ENCODE measurements at regions not wholly inside any gene's neighbourhood (a gene's known extent, or its start where the extent isn't known, plus 50 kb on each side); places are given as distances from the start of the nearest gene placed in this dataset.
"Not testable (repeated sequence)": the region's sequence is repeated elsewhere in the genome, so short reads cannot be mapped to it uniquely, and the experiment has no call there.

GRCh38 chr5:112049738-112050137 is 292.7 kb upstream of the NREP start:
- DNase-seq (ENCODE audit: low read depth) = no peak
- in situ Hi-C loops (cut with HindIII; ENCODE audit: low pct_unique_long_range_greater_than_20kb, low sequenced_read_pairs) = no loop called here

GRCh38 chr5:112036206-112036605 is 279.2 kb upstream of the NREP start:
- in situ Hi-C loops (cut with HindIII; ENCODE audit: low pct_unique_long_range_greater_than_20kb, low sequenced_read_pairs) = no loop called here
- no peak for DNase-seq (ENCODE audit: low read depth)

GRCh38 chr5:112034421-112034979 is 277.5 kb upstream of the NREP start:
- in situ Hi-C loops (cut with HindIII; ENCODE audit: low pct_unique_long_range_greater_than_20kb, low sequenced_read_pairs) = no loop called here
- no peak for DNase-seq (ENCODE audit: low read depth)

DNA sequence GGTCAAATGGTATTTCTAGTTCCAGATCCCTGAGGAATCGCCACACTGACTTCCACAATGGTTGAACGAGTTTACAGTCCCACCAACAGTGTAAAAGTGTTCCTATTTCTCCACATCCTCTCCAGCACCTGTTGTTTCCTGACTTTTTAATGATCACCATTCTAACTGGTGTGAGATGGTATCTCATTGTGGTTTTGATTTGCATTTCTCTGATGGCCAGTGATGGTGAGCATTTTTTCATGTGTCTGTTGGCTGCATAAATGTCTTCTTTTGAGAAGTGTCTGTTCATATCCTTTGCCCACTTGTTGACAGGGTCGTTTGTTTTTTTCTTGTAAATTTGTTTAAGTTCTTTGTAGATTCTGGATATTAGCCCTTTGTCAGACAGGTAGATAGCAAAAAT is 269.9 kb upstream of the NREP start:
- in situ Hi-C loops (cut with HindIII; ENCODE audit: low pct_unique_long_range_greater_than_20kb, low sequenced_read_pairs); DNase-seq (ENCODE audit: low read depth): not testable (repeated sequence)

DNA sequence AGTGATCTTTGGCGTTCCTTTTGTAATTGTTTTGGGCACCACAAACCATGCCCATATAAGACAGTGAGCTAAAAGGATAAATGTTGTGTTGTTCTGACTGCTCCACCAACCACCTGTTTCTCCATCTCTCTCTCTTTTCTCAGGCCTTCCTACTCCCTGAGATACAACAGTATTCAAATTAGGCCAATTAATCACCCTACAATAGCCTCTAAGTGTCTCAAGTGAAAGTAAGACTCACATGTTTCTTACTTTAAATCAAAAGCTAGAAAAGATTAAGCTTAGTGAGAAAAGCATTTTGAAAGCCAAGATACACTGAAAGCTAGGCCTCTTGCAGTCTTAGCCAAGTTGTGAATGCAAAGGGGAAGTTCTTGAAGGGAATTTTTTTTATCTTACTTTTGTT is 268.8 kb upstream of the NREP start:
- no peak for DNase-seq (ENCODE audit: low read depth)
- in situ Hi-C loops (cut with HindIII; ENCODE audit: low pct_unique_long_range_greater_than_20kb, low sequenced_read_pairs) = no loop called here

DNA sequence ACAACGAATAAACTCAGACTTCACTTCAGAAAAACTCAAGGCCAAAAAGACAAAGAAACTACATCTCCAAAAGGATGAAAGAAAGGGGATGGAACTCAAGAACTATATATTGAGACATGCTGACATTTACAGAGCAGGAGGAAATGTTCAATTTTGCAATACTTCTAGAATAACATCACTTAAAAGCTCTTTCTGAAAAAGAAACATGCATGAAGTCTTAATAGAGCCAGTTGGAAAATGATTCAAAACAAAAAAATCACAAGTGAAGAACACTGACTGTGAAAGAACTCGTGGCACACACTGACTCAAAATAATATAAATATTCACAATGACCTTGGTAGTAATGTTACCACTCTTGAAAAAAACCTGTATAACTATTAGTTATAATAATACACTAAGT is 267.8 kb upstream of the NREP start:
- in situ Hi-C loops (cut with HindIII; ENCODE audit: low pct_unique_long_range_greater_than_20kb, low sequenced_read_pairs) = no loop called here
- no peak for DNase-seq (ENCODE audit: low read depth)

GRCh38 chr5:112024221-112024620 is 267.2 kb upstream of the NREP start:
- DNase-seq (ENCODE audit: low read depth) = no peak
- in situ Hi-C loops (cut with HindIII; ENCODE audit: low pct_unique_long_range_greater_than_20kb, low sequenced_read_pairs) = no loop called here

DNA sequence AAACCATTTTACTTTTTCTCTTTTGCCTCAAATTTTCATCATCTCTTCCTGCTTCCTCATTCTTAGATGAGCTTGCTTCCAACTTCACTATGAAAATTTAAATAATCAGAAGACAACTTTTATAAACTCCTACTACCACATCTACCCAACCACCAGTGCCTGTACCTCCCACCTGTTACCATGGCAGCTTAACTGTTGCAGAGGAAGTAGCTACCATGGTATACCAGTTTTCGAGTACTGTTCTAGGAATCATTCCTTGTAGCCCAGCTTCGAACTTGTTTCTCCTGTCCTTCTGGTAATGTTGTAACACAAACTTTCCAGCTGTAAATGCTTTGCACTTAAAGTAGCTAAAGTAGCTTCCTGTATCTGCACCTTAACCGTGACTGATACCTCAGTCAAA is 266.8 kb upstream of the NREP start:
- in situ Hi-C loops (cut with HindIII; ENCODE audit: low pct_unique_long_range_greater_than_20kb, low sequenced_read_pairs) = no loop called here
- no peak for DNase-seq (ENCODE audit: low read depth)

GRCh38 chr5:112018846-112019245 is 261.9 kb upstream of the NREP start:
- in situ Hi-C loops (cut with HindIII; ENCODE audit: low pct_unique_long_range_greater_than_20kb, low sequenced_read_pairs) = no loop called here

DNA sequence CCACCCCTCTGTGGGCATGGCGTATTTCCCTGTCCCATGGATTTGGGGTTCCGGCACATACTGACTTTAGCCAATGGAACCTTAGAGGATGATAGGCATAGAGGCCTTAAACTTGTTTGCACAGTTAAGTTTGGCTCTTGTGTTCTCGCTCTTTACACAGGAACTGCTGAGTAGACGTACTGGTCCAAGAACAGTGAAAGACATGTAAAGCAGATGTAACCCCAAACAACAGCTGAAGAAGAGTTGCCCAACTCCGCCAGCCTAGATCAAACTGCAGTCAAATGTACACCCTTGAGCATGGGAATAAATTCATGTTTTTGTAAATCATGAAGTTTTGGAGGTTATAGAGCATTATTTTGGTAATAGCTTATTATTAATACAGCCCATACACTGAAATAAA is 260.0 kb upstream of the NREP start:
- DNase-seq (ENCODE audit: low read depth) = no peak
- in situ Hi-C loops (cut with HindIII; ENCODE audit: low pct_unique_long_range_greater_than_20kb, low sequenced_read_pairs) = no loop called here

More at GRCh38 chr5:112018846-112019245, 261.9 kb upstream of the NREP start:
- no peak for DNase-seq (ENCODE audit: low read depth)

GRCh38 chr5:112014783-112015395 is 257.9 kb upstream of the NREP start:
- in situ Hi-C loops (cut with HindIII; ENCODE audit: low pct_unique_long_range_greater_than_20kb, low sequenced_read_pairs) = no loop called here

DNA sequence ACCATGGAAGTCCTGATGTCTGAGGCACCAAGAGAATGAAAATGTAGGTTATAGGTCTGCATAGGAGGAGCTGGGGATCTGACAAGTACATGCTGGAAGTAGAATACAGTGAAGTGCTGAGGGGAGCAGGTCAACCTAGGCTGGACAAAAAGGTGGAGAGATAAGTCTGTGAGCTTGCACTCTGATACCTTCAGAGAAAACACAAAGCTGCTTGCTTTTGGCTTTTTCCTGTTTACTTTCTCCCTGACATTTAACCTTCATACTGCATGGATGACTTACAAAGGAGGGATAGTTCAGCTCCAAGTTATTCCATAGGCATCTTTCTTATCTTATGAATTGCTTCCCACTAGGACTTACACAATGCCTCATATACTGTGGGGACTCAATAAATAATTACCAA is 256.7 kb upstream of the NREP start:
- DNase-seq (ENCODE audit: low read depth) = no peak
- in situ Hi-C loops (cut with HindIII; ENCODE audit: low pct_unique_long_range_greater_than_20kb, low sequenced_read_pairs) = no loop called here

More at GRCh38 chr5:112014783-112015395, 257.9 kb upstream of the NREP start:
- DNase-seq (ENCODE audit: low read depth) = no peak

- in situ Hi-C loops (cut with HindIII; ENCODE audit: low pct_unique_long_range_greater_than_20kb, low sequenced_read_pairs) = no loop called here
- no peak for DNase-seq (ENCODE audit: low read depth)
Measured at GRCh38 chr5:112012104-112012503, 255.1 kb upstream of the NREP start.

DNA sequence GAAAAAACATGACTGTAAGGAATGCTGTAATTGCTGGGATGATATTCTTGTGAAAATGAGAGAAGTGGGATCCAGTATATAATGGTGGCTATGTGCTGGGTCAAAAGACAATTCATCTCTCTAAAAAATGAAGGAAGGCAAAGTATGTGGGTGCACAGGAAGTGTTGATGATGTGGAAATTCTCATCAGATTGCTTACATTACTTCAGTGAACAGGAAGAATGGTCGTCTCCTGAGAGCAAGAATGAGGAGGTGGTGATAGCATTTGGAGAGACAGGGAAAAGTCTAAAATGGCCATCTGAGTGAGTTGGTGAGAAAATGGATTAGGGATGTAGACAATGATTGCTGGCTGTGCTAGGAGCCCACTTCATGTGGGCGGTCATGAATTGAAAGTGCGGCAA is 253.5 kb upstream of the NREP start:
- DNase-seq (ENCODE audit: low read depth) = no peak
- in situ Hi-C loops (cut with HindIII; ENCODE audit: low pct_unique_long_range_greater_than_20kb, low sequenced_read_pairs) = no loop called here

DNA sequence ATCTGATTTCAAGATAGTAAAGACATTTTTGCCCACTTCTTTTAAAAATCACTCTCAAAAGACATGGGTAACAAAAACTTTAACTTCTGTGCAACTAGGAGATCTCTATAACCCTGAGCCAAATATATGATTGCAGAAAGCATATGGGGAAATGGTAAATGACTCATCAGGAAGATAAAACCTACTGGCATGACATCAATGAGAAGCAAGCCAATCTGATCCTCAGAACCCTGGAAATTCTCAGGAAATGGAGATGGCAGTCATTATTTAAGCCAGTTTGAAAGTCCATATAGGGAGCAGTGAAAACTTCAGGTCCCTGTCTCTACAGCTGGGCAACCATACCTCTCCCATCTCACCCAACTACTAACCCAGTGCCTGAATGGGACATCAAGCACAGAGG is 249.7 kb upstream of the NREP start:
- DNase-seq (ENCODE audit: low read depth) = no peak
- in situ Hi-C loops (cut with HindIII; ENCODE audit: low pct_unique_long_range_greater_than_20kb, low sequenced_read_pairs) = no loop called here

DNA sequence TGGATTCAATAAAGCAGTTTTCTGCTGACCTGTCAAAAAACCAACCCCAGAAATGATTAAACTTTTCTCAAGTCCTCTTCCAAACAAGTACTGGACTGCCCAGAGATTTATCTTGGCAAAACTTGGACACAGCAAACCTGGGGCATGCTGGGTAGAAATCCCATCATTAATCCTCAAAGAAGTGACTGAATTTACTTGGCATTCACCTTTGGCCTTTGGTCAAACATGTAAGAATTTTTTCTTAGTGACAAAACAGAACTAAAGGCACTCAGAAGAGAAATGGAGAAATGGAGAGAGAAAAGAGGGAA is 248.6 kb upstream of the NREP start:
- in situ Hi-C loops (cut with HindIII; ENCODE audit: low pct_unique_long_range_greater_than_20kb, low sequenced_read_pairs) = no loop called here

DNA sequence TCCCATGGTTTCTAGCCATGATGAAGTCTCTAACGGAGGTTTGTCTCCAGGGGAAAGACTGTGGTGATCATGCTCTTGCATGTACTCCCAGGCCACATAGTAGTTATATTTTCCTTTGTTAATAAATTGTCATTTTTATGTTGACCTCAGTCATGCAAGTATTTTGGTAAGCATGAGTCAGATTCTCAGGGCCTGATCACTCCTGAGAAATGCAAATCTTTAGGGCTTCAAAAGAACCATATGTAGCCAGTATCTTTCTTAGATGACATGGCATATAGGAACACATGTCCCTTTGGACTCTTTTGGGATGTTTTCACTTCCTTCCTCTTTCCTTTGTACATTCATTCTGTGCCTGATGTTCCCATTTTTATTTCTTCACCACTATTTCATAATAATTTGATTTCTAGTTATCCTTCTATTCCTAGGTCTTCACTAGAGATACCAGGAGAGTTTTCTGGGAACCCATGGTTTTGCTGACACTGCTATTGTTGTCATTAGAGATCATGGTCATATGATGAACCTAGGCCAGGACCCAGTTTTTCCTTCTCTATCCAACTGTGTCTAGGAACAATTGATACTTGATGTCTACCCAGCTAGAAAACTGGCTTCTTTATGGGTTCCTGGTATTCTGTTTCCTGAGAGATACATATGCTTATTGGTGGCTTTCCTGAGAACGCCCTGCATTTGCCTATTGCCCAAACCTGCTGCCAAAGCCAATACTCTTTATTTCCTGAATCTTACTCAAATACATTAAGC is 248.1 kb upstream of the NREP start:
- no peak for DNase-seq (ENCODE audit: low read depth)
- in situ Hi-C loops (cut with HindIII; ENCODE audit: low pct_unique_long_range_greater_than_20kb, low sequenced_read_pairs) = no loop called here

More for the DNA sequence above, 248.6 kb upstream of the NREP start:
- peak; percentile 4 for DNase-seq (ENCODE audit: low read depth)

DNA sequence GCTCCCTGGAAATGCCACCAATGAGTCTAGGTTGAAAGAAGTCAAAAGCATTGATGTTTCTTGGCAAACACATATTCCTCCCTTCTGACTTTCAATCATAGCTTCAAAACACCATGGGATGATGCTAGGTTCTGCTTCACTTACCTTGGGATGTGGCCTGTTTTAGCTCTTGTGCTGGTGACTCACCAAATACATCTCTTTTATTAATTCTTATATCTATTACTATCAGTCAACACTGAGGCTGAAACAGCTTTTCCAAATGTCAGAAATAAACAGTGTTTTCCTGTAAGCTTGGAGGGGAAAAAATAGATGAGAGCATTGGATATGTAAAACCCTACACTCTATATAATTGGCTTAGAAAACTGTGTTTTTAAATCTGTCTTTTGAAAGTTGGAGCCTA is 245.4 kb upstream of the NREP start:
- in situ Hi-C loops (cut with HindIII; ENCODE audit: low pct_unique_long_range_greater_than_20kb, low sequenced_read_pairs) = no loop called here
- DNase-seq (ENCODE audit: low read depth) = no peak

DNA sequence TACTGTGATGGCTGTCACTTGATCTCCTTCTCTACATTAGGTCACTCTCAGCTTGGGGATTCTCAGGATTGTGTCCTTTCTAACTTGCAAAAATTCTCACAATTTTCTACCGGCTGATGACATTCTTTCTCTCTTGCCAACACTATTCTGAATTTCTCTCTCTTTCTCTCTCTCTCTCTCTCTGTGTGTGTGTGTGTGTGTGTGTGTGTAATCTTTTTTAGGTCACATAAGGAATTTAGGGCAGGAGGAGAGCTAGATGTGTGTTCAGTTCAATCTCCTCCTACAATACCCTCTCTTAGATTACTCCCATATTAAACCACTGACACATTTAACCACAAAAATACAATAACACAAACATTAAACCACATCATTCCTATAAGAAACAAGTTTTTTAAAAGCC is 242.3 kb upstream of the NREP start:
- DNase-seq (ENCODE audit: low read depth) = no peak
- in situ Hi-C loops (cut with HindIII; ENCODE audit: low pct_unique_long_range_greater_than_20kb, low sequenced_read_pairs) = no loop called here

- no peak for DNase-seq (ENCODE audit: low read depth)
- in situ Hi-C loops (cut with HindIII; ENCODE audit: low pct_unique_long_range_greater_than_20kb, low sequenced_read_pairs) = no loop called here
Measured at GRCh38 chr5:111998871-111999270, 241.9 kb upstream of the NREP start.

Data from Caki2 (cell line).